HCT116 (cell line): ENCODE measurements at regions not wholly inside any gene's neighbourhood (a gene's known extent, or its start where the extent isn't known, plus 50 kb on each side); places are given as distances from the start of the nearest gene placed in this dataset.

Experiments used
- ATAC-seq: fragments of 200-7000 bp; cut with Tn5 transposase; 2 replicates; pipeline ENCODE4 v1.9.1; 2020; ENCODE audit warnings: mild to moderate bottlenecking, moderate library complexity
- BruUV-seq: library from RNA; stranded (reverse); fragments of 400-500 nt; replicated peaks from 2 replicates; lab custom pipeline; 2021; lab: Mats Ljungman, UMichigan
- CTCF ChIA-PET: fragments of 300-600 bp; sonication (Branson Sonifier 250); formaldehyde crosslinking; loops from one replicate; lab custom pipeline; 2021; ENCODE audit warnings: antibody characterized with exemption; lab: Charles Lee
- POLR2A ChIA-PET: fragments of 300-600, 350-600 bp; sonication (Branson Sonifier 250); formaldehyde crosslinking; loops from one replicate; lab custom pipeline; 2021; ENCODE audit warnings: antibody characterized with exemption; lab: Charles Lee
- RAD21 ChIA-PET, 2 experiments: fragments of 300-600 bp; sonication (Branson Sonifier 250); formaldehyde crosslinking; loops; one replicate each; lab custom pipeline; 2023; ENCODE audit warnings: low total read pairs in 2 of 2; ENCODE audit not compliant: uncharacterized antibody in 2 of 2, unreplicated experiment in 2 of 2, low non-redundant PET in 1 of 2; lab: Charles Lee
- DNase-seq: peaks from one replicate; pipeline ENCODE4 v3.0.0-alpha.2; 2010; ENCODE audit warnings: low read depth, low spot score
- H2AFZ ChIP-seq: fragments of 200-600 bp; shearing (Covaris generic), sonication (generic); 2 replicates; pipeline ENCODE4 v1.6.1; 2017; ENCODE audit warnings: low read depth, mixed run types, mixed read lengths, antibody characterized with exemption, low read length; ENCODE audit not compliant: poor library complexity, severe bottlenecking
- H3K27ac ChIP-seq: 2 replicates; pipeline ENCODE4 v1.5.1; 2012; ENCODE audit warnings: low read depth, low read length
- H3K27me3 ChIP-seq: fragments of 200-600 bp; sonication (generic); 2 replicates; pipeline ENCODE4 v1.6.1; 2016; ENCODE audit warnings: mixed run types, low read length, mixed read lengths; ENCODE audit not compliant: insufficient read depth
- H3K36me3 ChIP-seq, 2 experiments: fragments of 200-500 bp in 1 of 2; fragments of 200-600 bp in 1 of 2; sonication (Bioruptor generic) in 1 of 2; sonication (generic) in 1 of 2; 2 replicates each; pipeline versions ENCODE4 v1.5.1 to v1.6.1; 2014 to 2016; ENCODE audit warnings: low read length in 2 of 2, inconsistent platforms in 1 of 2, mixed read lengths in 1 of 2, mixed run types in 1 of 2; ENCODE audit not compliant: insufficient read depth in 2 of 2, control insufficient read depth in 1 of 2
- H3K4me1 ChIP-seq, 2 experiments: fragments of 200-600 bp in 1 of 2; sonication (generic) in 1 of 2; 2 replicates each; pipeline versions ENCODE4 v1.5.1 to v1.6.1; 2012 to 2017; ENCODE audit warnings: low read length in 2 of 2, inconsistent platforms in 1 of 2, mild to moderate bottlenecking in 1 of 2, mixed read lengths in 1 of 2, mixed run types in 1 of 2, moderate library complexity in 1 of 2; ENCODE audit not compliant: insufficient read depth in 2 of 2, control insufficient read depth in 1 of 2
- H3K4me2 ChIP-seq: fragments of 200-600 bp; sonication (generic); 2 replicates; pipeline ENCODE4 v1.6.1; 2017; ENCODE audit warnings: mixed run types, low read length, mixed read lengths
- H3K4me3 ChIP-seq, 2 experiments: fragments of 200-600 bp in 1 of 2; sonication (generic) in 1 of 2; replicated peaks in 1 of 2; 2 replicates each; pipeline ENCODE4 v1.5.1; 2011 to 2016; ENCODE audit warnings: low read length in 2 of 2, control low read depth in 1 of 2, low read depth in 1 of 2, mild to moderate bottlenecking in 1 of 2, mixed read lengths in 1 of 2, mixed run types in 1 of 2
- H3K79me2 ChIP-seq: fragments of 200-600 bp; sonication (generic); 2 replicates; pipeline ENCODE4 v1.6.1; 2017; ENCODE audit warnings: mild to moderate bottlenecking, mixed run types, low read length, moderate library complexity, mixed read lengths; ENCODE audit not compliant: insufficient read depth
- H3K9ac ChIP-seq: fragments of 200-600 bp; sonication (generic); 2 replicates; pipeline ENCODE4 v1.6.1; 2016; ENCODE audit warnings: low read length, mixed read lengths
- H3K9me2 ChIP-seq: fragments of 200-600 bp; sonication (generic), shearing (Covaris generic); 2 replicates; pipeline ENCODE4 v1.6.1; 2017; ENCODE audit warnings: mixed run types, mild to moderate bottlenecking, moderate library complexity; ENCODE audit not compliant: insufficient read depth
- H3K9me3 ChIP-seq, 2 experiments: fragments of 200-500 bp in 1 of 2; fragments of 200-600 bp in 1 of 2; sonication (Bioruptor generic) in 1 of 2; sonication (generic) in 1 of 2; 2 replicates each; pipeline ENCODE4 v1.6.1; 2014 to 2017; ENCODE audit warnings: low read length in 2 of 2, mixed read lengths in 2 of 2, inconsistent platforms in 1 of 2, low read depth in 1 of 2, mild to moderate bottlenecking in 1 of 2, mixed run types in 1 of 2, moderate library complexity in 1 of 2; ENCODE audit not compliant: control insufficient read depth in 1 of 2, insufficient read depth in 1 of 2
- H4K20me1 ChIP-seq: fragments of 200-600 bp; sonication (generic), shearing (Covaris generic); 2 replicates; pipeline ENCODE4 v1.6.1; 2017; ENCODE audit warnings: mixed run types, mild to moderate bottlenecking, moderate library complexity; ENCODE audit not compliant: insufficient read depth
- CTCF ChIP-seq, 3 experiments: fragments of 200-600 bp in 1 of 3; sonication (generic) in 1 of 3; IDR thresholded peaks in 2 of 3; conservative IDR thresholded peaks in 1 of 3; 2 replicates each; pipeline ENCODE4 v1.5.1; 2012 to 2017; ENCODE audit warnings: low read depth in 2 of 3, low read length in 2 of 3, antibody characterized with exemption in 1 of 3, borderline replicate concordance in 1 of 3, control low read depth in 1 of 3, mild to moderate bottlenecking in 1 of 3, mixed read lengths in 1 of 3, mixed run types in 1 of 3, moderate library complexity in 1 of 3; ENCODE audit not compliant: insufficient read depth in 1 of 3
- EGR1 ChIP-seq: IDR thresholded peaks from 2 replicates; pipeline ENCODE4 v1.6.1; 2012; ENCODE audit warnings: low read depth
- EZH2 ChIP-seq: fragments of 200-600 bp; sonication (generic); IDR thresholded peaks from 2 replicates; pipeline ENCODE4 v1.6.1; 2017; ENCODE audit warnings: antibody characterized with exemption, mixed run types
- JUND ChIP-seq: IDR thresholded peaks from 2 replicates; pipeline ENCODE4 v1.6.1; 2012
- POLR2A ChIP-seq: IDR thresholded peaks from 2 replicates; pipeline ENCODE4 v1.7.0; 2011; ENCODE audit warnings: borderline replicate concordance; ENCODE audit not compliant: insufficient read depth, insufficient read length; ENCODE audit errors: extremely low read depth
- REST ChIP-seq: IDR thresholded peaks from 2 replicates; pipeline ENCODE4 v1.6.1; 2012; ENCODE audit warnings: low read depth
- SIN3A ChIP-seq: IDR thresholded peaks from 2 replicates; pipeline ENCODE4 v1.6.1; 2012; ENCODE audit warnings: low read depth
- SP1 ChIP-seq: IDR thresholded peaks from 2 replicates; pipeline ENCODE4 v1.6.1; 2012; ENCODE audit warnings: low read depth
- SRF ChIP-seq: IDR thresholded peaks from 2 replicates; pipeline ENCODE4 v1.6.1; 2012; ENCODE audit warnings: low read depth
- TCF7L2 ChIP-seq: IDR thresholded peaks from 2 replicates; pipeline ENCODE4 v1.7.0; 2011; ENCODE audit warnings: borderline replicate concordance, inconsistent platforms; ENCODE audit not compliant: insufficient read depth, insufficient read length; ENCODE audit errors: extremely low read depth
- ZFX ChIP-seq: fragments of 450-650 bp; IDR thresholded peaks from 2 replicates; pipeline ENCODE4 v1.6.1; 2017
- intact Hi-C: fragments of 100-400 bp; cut with micrococcal nuclease; formaldehyde crosslinking; loops from 2 replicates; pipeline ENCODE4 v1.10.0; 2022

- no peaks in the 10 kb centered on the region for H3K9me2 ChIP-seq
- no peaks in the 10 kb centered on the region for H3K36me3 ChIP-seq
- ChIA-PET POLR2A (no interaction called here), CTCF (no interaction called here), RAD21 (no interaction called here)
- no peaks in the 10 kb centered on the region for H3K4me1 ChIP-seq
- DNase-seq (no peak), ATAC-seq (no peak)
- no peaks in the 10 kb centered on the region for H3K9me3 ChIP-seq
- no peaks in the 10 kb centered on the region for H4K20me1 ChIP-seq
- no peak for TF ChIP-seq TCF7L2
- no peak for TF ChIP-seq POLR2A
- no peak for TF ChIP-seq EZH2
- no peak for TF ChIP-seq ZFX
- TF ChIP-seq SP1 = no peak
- no peak overlapping the region for H3K9ac ChIP-seq
- no peaks in the 10 kb centered on the region for H3K27me3 ChIP-seq
- no peaks in the 10 kb centered on the region for H3K79me2 ChIP-seq
- no peak overlapping the region for H3K4me2 ChIP-seq
- H3K4me3 ChIP-seq = no peak overlapping the region
- H3K27ac ChIP-seq = no peak overlapping the region
- no TSS peak for BruUV-seq
- intact Hi-C loops = no loop called here
- H2AFZ ChIP-seq = no peak overlapping the region
Observed at GRCh38 chr9:115980054-115980453, 173.5 kb upstream of the PAPPA start.

GRCh38 chr9:115980502-115980901 is 173.1 kb upstream of the PAPPA start:
- no peak overlapping the region for H3K9ac ChIP-seq
- H3K4me1 ChIP-seq = no peaks in the 10 kb centered on the region
- H3K4me3 ChIP-seq = no peak overlapping the region
- H3K9me3 ChIP-seq = no peaks in the 10 kb centered on the region
- TF ChIP-seq SIN3A (no peak), EGR1 (no peak), SP1 (no peak), REST (no peak), POLR2A (no peak), SRF (no peak), CTCF (IDR thresholded peaks at IDR 0.05 in 2 of 3, conservative IDR thresholded peaks at IDR 0.05 in 1 of 3; ENCODE audit: borderline replicate concordance in 1 of 3, insufficient read depth in 1 of 3, low read depth in 2 of 3, low read length in 2 of 3) (no peak), JUND (no peak)
- no peak overlapping the region for H2AFZ ChIP-seq
- DNase-seq = no peak
- ATAC-seq = no peak
- intact Hi-C loops = no loop called here
- BruUV-seq = no TSS peak
- H3K27me3 ChIP-seq = no peaks in the 10 kb centered on the region
- no peak overlapping the region for H3K27ac ChIP-seq
- CTCF ChIA-PET = no interaction called here
- no peak overlapping the region for H3K4me2 ChIP-seq
- H3K36me3 ChIP-seq = no peaks in the 10 kb centered on the region
- no peaks in the 10 kb centered on the region for H3K9me2 ChIP-seq
- H4K20me1 ChIP-seq = no peaks in the 10 kb centered on the region
- H3K79me2 ChIP-seq = no peaks in the 10 kb centered on the region
- POLR2A ChIA-PET = no interaction called here
- RAD21 ChIA-PET = no interaction called here
